ENCODE measurements at regions not wholly inside any gene's neighbourhood (a gene's known extent, or its start where the extent isn't known, plus 50 kb on each side); places are given as distances from the start of the nearest gene placed in this dataset.

GRCh38 chr1:112169517-112169916, 180.0 kb upstream of the KCND3 start:
- Histone ChIP-seq H3K9ac (ENCODE audit: insufficient read depth, low read length) (no peak overlapping the region), H3K4me2 (ENCODE audit: extremely low read depth, insufficient read depth, low read length) (no peak overlapping the region), H4K20me1 (ENCODE audit: control insufficient read depth, extremely low read depth, insufficient read depth, low read length) (no peaks in the 10 kb centered on the region), H2AFZ (ENCODE audit: low read length) (no peak overlapping the region), H3K27me3 (ENCODE audit: control insufficient read depth, insufficient read depth, low read length) (no peaks in the 10 kb centered on the region), H3K4me1 (ENCODE audit: control insufficient read depth, extremely low read depth, insufficient read depth, low read length) (no peaks in the 10 kb centered on the region), H3K27ac (ENCODE audit: insufficient read depth, low read length) (no peak overlapping the region), H3K9me3 (ENCODE audit: control insufficient read depth, insufficient read depth, low read depth, low read length) (no peaks in the 10 kb centered on the region), H3K4me3 (replicated peaks in 1 of 4; ENCODE audit: control extremely low read depth in 1 of 4, insufficient read depth in 1 of 4, low read depth in 3 of 4, low read length in 4 of 4) (no peak overlapping the region), H3K36me3 (ENCODE audit: control insufficient read depth, insufficient read depth, low read length) (no peaks in the 10 kb centered on the region), H3K79me2 (ENCODE audit: control insufficient read depth, insufficient read depth, low read length) (no peaks in the 10 kb centered on the region)
- DNase-seq (ENCODE audit: low read depth in 2 of 2), result no peak
- TF ChIP-seq CTCF (conservative IDR thresholded peaks at IDR 0.05 in 1 of 2, IDR thresholded peaks at IDR 0.05 in 1 of 2; ENCODE audit: low read depth in 1 of 2, low read length in 2 of 2) (no peak), EZH2 (IDR thresholded peaks at IDR 0.05; ENCODE audit: low read length, missing control alignments) (no peak)

- H3K27me3 ChIP-seq (ENCODE audit: control insufficient read depth, insufficient read depth, low read length), result no peaks in the 10 kb centered on the region
- H3K4me1 ChIP-seq (ENCODE audit: control insufficient read depth, extremely low read depth, insufficient read depth, low read length), result no peaks in the 10 kb centered on the region
- no peak overlapping the region for H3K4me3 ChIP-seq (replicated peaks in 1 of 4; ENCODE audit: control extremely low read depth in 1 of 4, insufficient read depth in 1 of 4, low read depth in 3 of 4, low read length in 4 of 4)
- H3K27ac ChIP-seq (ENCODE audit: insufficient read depth, low read length), result no peak overlapping the region
- H3K9me3 ChIP-seq (ENCODE audit: control insufficient read depth, insufficient read depth, low read depth, low read length), result no peaks in the 10 kb centered on the region
- TF ChIP-seq CTCF (conservative IDR thresholded peaks at IDR 0.05 in 1 of 2, IDR thresholded peaks at IDR 0.05 in 1 of 2; ENCODE audit: low read depth in 1 of 2, low read length in 2 of 2), result no peak
- no peak for TF ChIP-seq EZH2 (IDR thresholded peaks at IDR 0.05; ENCODE audit: low read length, missing control alignments)
- peak; percentile 27 to 49 for DNase-seq (ENCODE audit: low read depth in 2 of 2)
- no peak overlapping the region for H3K9ac ChIP-seq (ENCODE audit: insufficient read depth, low read length)
- no peaks in the 10 kb centered on the region for H3K79me2 ChIP-seq (ENCODE audit: control insufficient read depth, insufficient read depth, low read length)
- H2AFZ ChIP-seq (ENCODE audit: low read length), result no peak overlapping the region
- H3K36me3 ChIP-seq (ENCODE audit: control insufficient read depth, insufficient read depth, low read length), result no peaks in the 10 kb centered on the region
- no peak overlapping the region for H3K4me2 ChIP-seq (ENCODE audit: extremely low read depth, insufficient read depth, low read length)
- no peaks in the 10 kb centered on the region for H4K20me1 ChIP-seq (ENCODE audit: control insufficient read depth, extremely low read depth, insufficient read depth, low read length)
Measured at GRCh38 chr1:112172294-112172882, 182.9 kb upstream of the KCND3 start.

- no peak for DNase-seq (ENCODE audit: low read depth in 2 of 2)
- H3K4me3 ChIP-seq (replicated peaks in 1 of 4; ENCODE audit: control extremely low read depth in 1 of 4, insufficient read depth in 1 of 4, low read depth in 3 of 4, low read length in 4 of 4), result no peak overlapping the region
- H4K20me1 ChIP-seq (ENCODE audit: control insufficient read depth, extremely low read depth, insufficient read depth, low read length), result no peaks in the 10 kb centered on the region
- H3K27me3 ChIP-seq (ENCODE audit: control insufficient read depth, insufficient read depth, low read length), result no peaks in the 10 kb centered on the region
- no peaks in the 10 kb centered on the region for H3K4me1 ChIP-seq (ENCODE audit: control insufficient read depth, extremely low read depth, insufficient read depth, low read length)
- no peak overlapping the region for H3K9ac ChIP-seq (ENCODE audit: insufficient read depth, low read length)
- H3K79me2 ChIP-seq (ENCODE audit: control insufficient read depth, insufficient read depth, low read length), result no peaks in the 10 kb centered on the region
- H3K4me2 ChIP-seq (ENCODE audit: extremely low read depth, insufficient read depth, low read length), result no peak overlapping the region
- no peaks in the 10 kb centered on the region for H3K36me3 ChIP-seq (ENCODE audit: control insufficient read depth, insufficient read depth, low read length)
- TF ChIP-seq CTCF (conservative IDR thresholded peaks at IDR 0.05 in 1 of 2, IDR thresholded peaks at IDR 0.05 in 1 of 2; ENCODE audit: low read depth in 1 of 2, low read length in 2 of 2) (no peak), EZH2 (IDR thresholded peaks at IDR 0.05; ENCODE audit: low read length, missing control alignments) (no peak)
- H3K9me3 ChIP-seq (ENCODE audit: control insufficient read depth, insufficient read depth, low read depth, low read length), result no peaks in the 10 kb centered on the region
- no peak overlapping the region for H3K27ac ChIP-seq (ENCODE audit: insufficient read depth, low read length)
- H2AFZ ChIP-seq (ENCODE audit: low read length), result no peak overlapping the region
Measured at GRCh38 chr1:112177314-112177713, 187.8 kb upstream of the KCND3 start.

Measured in fibroblast of lung (primary cell).